NCI-H2227 (cell line): ENCODE measurements at regions not wholly inside any gene's neighbourhood (a gene's known extent, or its start where the extent isn't known, plus 50 kb on each side); places are given as distances from the start of the nearest gene placed in this dataset.

Experiments
- DNase-seq: peaks from one replicate; lab custom pipeline; 2025; ENCODE audit not compliant: unreplicated experiment; lab: John Stamatoyannopoulos, UW

GRCh38 chr1:220979371-220979770 is 100.1 kb downstream of the HLX start:
- no peak for DNase-seq

- no peak for DNase-seq
Observed at GRCh38 chr1:220982686-220983085, 103.4 kb downstream of the HLX start.

GRCh38 chr1:220983877-220984635 is 104.8 kb downstream of the HLX start:
- DNase-seq: no peak

- DNase-seq: no peak
Observed at GRCh38 chr1:220990427-220991339, 111.4 kb downstream of the HLX start.

- no peak for DNase-seq
Observed at GRCh38 chr1:220991506-220991905, 112.3 kb downstream of the HLX start.

- no peak for DNase-seq
Observed at GRCh38 chr1:220991959-220992704, 112.9 kb downstream of the HLX start.

- no peak for DNase-seq
Observed at GRCh38 chr1:220992705-220993052, 113.4 kb downstream of the HLX start.

GRCh38 chr1:220994671-220995070 is 115.4 kb downstream of the HLX start:
- DNase-seq: no peak

- no peak for DNase-seq
Observed at GRCh38 chr1:220997791-220998190, 118.5 kb downstream of the HLX start.

GRCh38 chr1:220999872-221000863 is 120.9 kb downstream of the HLX start:
- DNase-seq: no peak

GRCh38 chr1:221001167-221001566 is 121.9 kb downstream of the HLX start:
- no peak for DNase-seq

GRCh38 chr1:221002601-221003000 is 123.4 kb downstream of the HLX start:
- DNase-seq: no peak

GRCh38 chr1:221011145-221011544 is 131.9 kb downstream of the HLX start:
- no peak for DNase-seq

- no peak for DNase-seq
Observed at GRCh38 chr1:221012120-221012519, 132.9 kb downstream of the HLX start.

- no peak for DNase-seq
Observed at GRCh38 chr1:221013691-221014660, 134.7 kb downstream of the HLX start.

- DNase-seq: no peak
Observed at GRCh38 chr1:221015159-221015790, 136.0 kb downstream of the HLX start.

GRCh38 chr1:221016751-221017150 is 137.5 kb downstream of the HLX start:
- no peak for DNase-seq

- no peak for DNase-seq
Observed at GRCh38 chr1:221018414-221018813, 139.2 kb downstream of the HLX start.

- DNase-seq: no peak
Observed at GRCh38 chr1:221022331-221022730, 143.1 kb downstream of the HLX start.
